Adrenal gland (tissue), 9 donors: ENCODE measurements at regions not wholly inside any gene's neighbourhood (a gene's known extent, or its start where the extent isn't known, plus 50 kb on each side); places are given as distances from the start of the nearest gene placed in this dataset.

Experiments used
- DNase-seq, 7 donors: peaks; one replicate each; pipeline ENCODE4 v3.0.0-alpha.2; 2019 to 2020
- H3K27ac ChIP-seq, 5 donors: fragments of 200-600 bp; sonication (generic) in 4 of 5; 1 replicate in 3 of 5; 2 replicates in 2 of 5; pipeline versions ENCODE4 v1.5.1 to v1.8.0; 2016 to 2020; ENCODE audit warnings: mild to moderate bottlenecking in 1 of 5
- H3K27me3 ChIP-seq: fragments of 200-600 bp; 2 replicates; pipeline ENCODE4 v1.8.0; 2021
- H3K36me3 ChIP-seq, 2 donors: fragments of 200-600 bp; replicated peaks in 1 of 2; 1 replicate in 1 of 2; 2 replicates in 1 of 2; pipeline versions ENCODE4 v1.5.1 to v1.8.0; 2018 to 2022
- H3K4me1 ChIP-seq, 2 donors: fragments of 200-600 bp; replicated peaks in 1 of 2; 1 replicate in 1 of 2; 2 replicates in 1 of 2; pipeline versions ENCODE4 v1.5.1 to v1.8.0; 2018 to 2021
- H3K4me3 ChIP-seq, 4 donors: fragments of 200-600 bp; sonication (generic) in 3 of 4; one replicate each; pipeline ENCODE4 v1.5.1; 2016 to 2018
- H3K9me3 ChIP-seq, 3 donors: fragments of 200-600 bp; sonication (generic) in 1 of 3; replicated peaks in 1 of 3; 1 replicate in 2 of 3; 2 replicates in 1 of 3; pipeline versions ENCODE4 v1.5.1 to v1.8.0; 2016 to 2021
- CTCF ChIP-seq, 6 experiments: fragments of 450-650 bp in 4 of 6; fragments of 200-600 bp in 2 of 6; sonication (generic) in 1 of 6; IDR thresholded peaks; 1 replicate in 5 of 6; 2 replicates in 1 of 6; pipeline versions ENCODE4 v1.5.1 to v1.8.0; 2016 to 2021; ENCODE audit warnings: antibody characterized with exemption in 6 of 6, mild to moderate bottlenecking in 2 of 6, moderate library complexity in 1 of 6
- POLR2A ChIP-seq, 2 donors: fragments of 450-650 bp; IDR thresholded peaks; one replicate each; pipeline ENCODE4 v1.6.1; 2017; ENCODE audit warnings: antibody characterized with exemption in 2 of 2, mild to moderate bottlenecking in 2 of 2, moderate library complexity in 1 of 2
- WGBS, 4 donors: extraction: QIAGEN DNeasy Blood & Tissue Kit in 2 of 4; methylation state at CpG; one replicate each; pipeline versions ENCODE4 v1.1.5 to v1.1.7; 2013 to 2017; 5-methylcytosine and 5-hydroxymethylcytosine counted together
- intact Hi-C, 2 donors: fragments of 100-400 bp; cut with DNase I; formaldehyde crosslinking; loops; one replicate each; pipeline versions ENCODE4 v1.14.1 to v1.15.0; 2022 to 2023
- donor health status: healthy with polysubstance abuse.
- donor health status: Bipolar disorder and iron deficiency.
- donor health status: DM: yes; HTN: yes; CAD: no.
- donor health status: DM: no; HTN: no; CAD: no.
- donor health status: DM: no; HTN: no; CAD: no.

GRCh38 chr17:13940858-13941665, 128.2 kb upstream of the COX10 start:
- H3K36me3 ChIP-seq = no peaks in the 10 kb centered on the region
- no peak overlapping the region for H3K27ac ChIP-seq
- no peak overlapping the region for H3K4me3 ChIP-seq
- no peaks in the 10 kb centered on the region for H3K9me3 ChIP-seq
- intact Hi-C loops = no loop called here
- WGBS, 4 donors = 76 to 91% (median 85%) methylated on average over 3 of the region's 3 CpGs
- H3K4me1 ChIP-seq = no peaks in the 10 kb centered on the region
- DNase-seq = peak in 1 of 7 donors; percentile 16
- H3K27me3 ChIP-seq = no peaks in the 10 kb centered on the region
- TF ChIP-seq POLR2A (IDR thresholded peaks at IDR 0.05) = no peak
- TF ChIP-seq CTCF (IDR thresholded peaks at IDR 0.05) = no peak

- no peak overlapping the region for H3K4me3 ChIP-seq
- no peaks in the 10 kb centered on the region for H3K27me3 ChIP-seq
- no peak overlapping the region for H3K27ac ChIP-seq
- H3K4me1 ChIP-seq = no peaks in the 10 kb centered on the region
- no peaks in the 10 kb centered on the region for H3K36me3 ChIP-seq
- TF ChIP-seq POLR2A (IDR thresholded peaks at IDR 0.05) = no peak
- no peak for TF ChIP-seq CTCF (IDR thresholded peaks at IDR 0.05)
- no peak for DNase-seq
- no peaks in the 10 kb centered on the region for H3K9me3 ChIP-seq
- 45 to 93% (median 92%) methylated on average over 3 of the region's 3 CpGs for WGBS, 4 donors
- intact Hi-C loops = no loop called here
Measured at GRCh38 chr17:13941781-13942180, 127.5 kb upstream of the COX10 start.

GRCh38 chr17:13943909-13944308, 125.4 kb upstream of the COX10 start:
- H3K4me3 ChIP-seq = no peak overlapping the region
- 50 to 56% (median 53%) methylated on average over 2 of the region's 2 CpGs for WGBS, 4 donors
- TF ChIP-seq CTCF (IDR thresholded peaks at IDR 0.05) (no peak), POLR2A (IDR thresholded peaks at IDR 0.05) (no peak)
- no peaks in the 10 kb centered on the region for H3K36me3 ChIP-seq
- intact Hi-C loops = no loop called here
- no peak for DNase-seq
- H3K9me3 ChIP-seq = no peaks in the 10 kb centered on the region
- H3K27me3 ChIP-seq = no peaks in the 10 kb centered on the region
- no peaks in the 10 kb centered on the region for H3K4me1 ChIP-seq
- no peak overlapping the region for H3K27ac ChIP-seq

GRCh38 chr17:13947499-13947898, 121.8 kb upstream of the COX10 start:
- no peak for TF ChIP-seq POLR2A (IDR thresholded peaks at IDR 0.05)
- TF ChIP-seq CTCF (IDR thresholded peaks at IDR 0.05) = no peak
- Histone ChIP-seq H3K9me3 (no peaks in the 10 kb centered on the region), H3K4me1 (no peaks in the 10 kb centered on the region), H3K27ac (no peak overlapping the region), H3K36me3 (no peaks in the 10 kb centered on the region), H3K27me3 (no peaks in the 10 kb centered on the region), H3K4me3 (no peak overlapping the region)
- intact Hi-C loops = no loop called here
- WGBS, 4 donors = 79 to 90% (median 87%) methylated on average over 6 of the region's 6 CpGs
- no peak for DNase-seq
